Heart right ventricle (tissue), 16 donors: ENCODE measurements at regions not wholly inside any gene's neighbourhood (a gene's known extent, or its start where the extent isn't known, plus 50 kb on each side); places are given as distances from the start of the nearest gene placed in this dataset.

Experiments
- ATAC-seq, 8 donors: fragments of 200-7000 bp; cut with Tn5 transposase; one replicate each; pipeline ENCODE4 v1.9.1; 2020; ENCODE audit warnings: mild to moderate bottlenecking in 8 of 8, moderate library complexity in 8 of 8, moderate number of reproducible peaks in 1 of 8
- DNase-seq, 2 donors: peaks; one replicate each; pipeline ENCODE4 v3.0.0-alpha.2; 2020
- H3K27ac ChIP-seq, 10 donors: fragments of 200-600 bp; sonication (generic) in 2 of 10; one replicate each; pipeline versions ENCODE4 v1.5.0 to v1.8.0; 2020 to 2022; ENCODE audit warnings: mild to moderate bottlenecking in 3 of 10
- H3K27me3 ChIP-seq, 7 donors: fragments of 200-600 bp; one replicate each; pipeline ENCODE4 v1.8.0; 2021 to 2022; ENCODE audit warnings: mild to moderate bottlenecking in 2 of 7
- H3K36me3 ChIP-seq, 9 donors: fragments of 200-600 bp; sonication (generic) in 1 of 9; one replicate each; pipeline versions ENCODE4 v1.5.0 to v1.8.0; 2020 to 2022; ENCODE audit warnings: mild to moderate bottlenecking in 2 of 9
- H3K4me1 ChIP-seq, 9 donors: fragments of 200-600 bp; sonication (generic) in 1 of 9; one replicate each; pipeline versions ENCODE4 v1.5.0 to v1.8.0; 2020 to 2022; ENCODE audit warnings: mild to moderate bottlenecking in 4 of 9
- H3K4me3 ChIP-seq, 10 donors: fragments of 200-600 bp; sonication (generic) in 2 of 10; one replicate each; pipeline versions ENCODE4 v1.5.0 to v1.8.0; 2020 to 2022; ENCODE audit warnings: mild to moderate bottlenecking in 7 of 10, moderate library complexity in 2 of 10
- H3K9me3 ChIP-seq, 11 donors: fragments of 200-600 bp in 10 of 11; sonication (generic) in 2 of 11; one replicate each; pipeline versions ENCODE4 v1.5.0 to v1.8.0; 2013 to 2022; ENCODE audit warnings: mild to moderate bottlenecking in 2 of 11, control low read depth in 1 of 11, moderate library complexity in 1 of 11
- WGBS, 2 donors: extraction: QIAGEN DNeasy Blood & Tissue Kit; methylation state at CpG; one replicate each; pipeline ENCODE4 v1.1.7; 2013; ENCODE audit warnings: inconsistent platforms in 1 of 2; 5-methylcytosine and 5-hydroxymethylcytosine counted together
- intact Hi-C, 10 donors: fragments of 100-400 bp; cut with DNase I; formaldehyde crosslinking; loops; one replicate each; pipeline versions ENCODE4 v1.11.1 to v1.14.2; 2022
- TF ChIP-seq, protein P1 (sequence below), 9 donors: fragments of 200-600 bp; sonication (generic) in 2 of 9; IDR thresholded peaks; one replicate each; pipeline versions ENCODE4 v1.5.0 to v1.8.0; 2021 to 2022; ENCODE audit warnings: antibody characterized with exemption in 9 of 9, mild to moderate bottlenecking in 5 of 9, moderate library complexity in 1 of 9
- donor health status: Arrhythmogenic right ventricular cardiomyopathy.
- donor health status: ischemic (EF 13 %, LVEDD 7.1; RV severe dilation, severe dysfunction).
- donor health status: healthy with polysubstance abuse.
- donor health status: DM: no; HTN: yes; CAD: no.
- donor health status: DM: no; HTN: no; CAD: no.
- donor health status: ischemic (EF 25% LVEDD 6.9; RV normal size, moderate dysfunction).
- donor health status: ischemic (EF 25% LVEDD 5.7; RV mildly dilated, moderate dysfunction).
- donor health status: healthy.
- donor health status: DM: yes; HTN: yes; CAD: no.
- donor health status: Ischemic cardiomyopathy.
- donor health status: ischemic (EF 35%, LVEDD 5.7; RV mildly dilated, moderate dysfunction).
- donor health status: nonischemic (EF 11% LVEDD 7.7; RV severe dilation, severe dysfunction).
- donor health status: DM: yes; HTN: yes; CAD: no.
- donor health status: PGD.
- donor health status: ischemic (EF 29% LVEDD 5.4; RV normal size, mild dysfunction).
- donor health status: nonischemic (EF 23%, LVEDD 6.1; RV moderate dilation, normal function).

DNA sequence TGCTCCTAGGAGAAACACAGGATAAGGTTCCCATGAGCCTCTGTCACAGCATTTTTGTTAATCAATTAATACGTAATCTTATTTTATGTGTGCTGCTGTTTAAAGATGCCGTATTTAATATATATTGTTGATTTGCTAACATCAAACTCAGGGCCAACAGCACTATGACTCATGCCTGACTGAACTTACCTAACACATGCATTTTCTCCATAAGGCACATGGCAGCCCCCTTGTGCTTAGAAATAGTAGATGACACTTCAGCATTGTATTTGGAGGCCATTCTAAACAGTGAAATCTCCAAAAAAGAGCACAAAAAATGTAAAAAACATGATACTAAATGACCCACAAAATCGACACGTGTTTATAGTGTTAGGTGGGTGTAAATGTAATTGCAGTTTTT lies 314.8 kb downstream of the MYCN start:
- Histone ChIP-seq H3K9me3 (no peaks in the 10 kb centered on the region), H3K4me3 (no peak overlapping the region), H3K4me1 (no peaks in the 10 kb centered on the region), H3K27ac (no peak overlapping the region), H3K27me3 (peaks cover 0 to 14% (median 7%) of the 10 kb centered on the region in 7 donors), H3K36me3 (no peaks in the 10 kb centered on the region)
- TF ChIP-seq, protein P1, sequence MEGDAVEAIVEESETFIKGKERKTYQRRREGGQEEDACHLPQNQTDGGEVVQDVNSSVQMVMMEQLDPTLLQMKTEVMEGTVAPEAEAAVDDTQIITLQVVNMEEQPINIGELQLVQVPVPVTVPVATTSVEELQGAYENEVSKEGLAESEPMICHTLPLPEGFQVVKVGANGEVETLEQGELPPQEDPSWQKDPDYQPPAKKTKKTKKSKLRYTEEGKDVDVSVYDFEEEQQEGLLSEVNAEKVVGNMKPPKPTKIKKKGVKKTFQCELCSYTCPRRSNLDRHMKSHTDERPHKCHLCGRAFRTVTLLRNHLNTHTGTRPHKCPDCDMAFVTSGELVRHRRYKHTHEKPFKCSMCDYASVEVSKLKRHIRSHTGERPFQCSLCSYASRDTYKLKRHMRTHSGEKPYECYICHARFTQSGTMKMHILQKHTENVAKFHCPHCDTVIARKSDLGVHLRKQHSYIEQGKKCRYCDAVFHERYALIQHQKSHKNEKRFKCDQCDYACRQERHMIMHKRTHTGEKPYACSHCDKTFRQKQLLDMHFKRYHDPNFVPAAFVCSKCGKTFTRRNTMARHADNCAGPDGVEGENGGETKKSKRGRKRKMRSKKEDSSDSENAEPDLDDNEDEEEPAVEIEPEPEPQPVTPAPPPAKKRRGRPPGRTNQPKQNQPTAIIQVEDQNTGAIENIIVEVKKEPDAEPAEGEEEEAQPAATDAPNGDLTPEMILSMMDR (IDR thresholded peaks at IDR 0.05) = no peak
- 95 to 98% methylated on average over 4 of the region's 4 CpGs for WGBS, 2 donors
- no peak for DNase-seq
- ATAC-seq = no peak
- intact Hi-C loops = no loop called here

DNA sequence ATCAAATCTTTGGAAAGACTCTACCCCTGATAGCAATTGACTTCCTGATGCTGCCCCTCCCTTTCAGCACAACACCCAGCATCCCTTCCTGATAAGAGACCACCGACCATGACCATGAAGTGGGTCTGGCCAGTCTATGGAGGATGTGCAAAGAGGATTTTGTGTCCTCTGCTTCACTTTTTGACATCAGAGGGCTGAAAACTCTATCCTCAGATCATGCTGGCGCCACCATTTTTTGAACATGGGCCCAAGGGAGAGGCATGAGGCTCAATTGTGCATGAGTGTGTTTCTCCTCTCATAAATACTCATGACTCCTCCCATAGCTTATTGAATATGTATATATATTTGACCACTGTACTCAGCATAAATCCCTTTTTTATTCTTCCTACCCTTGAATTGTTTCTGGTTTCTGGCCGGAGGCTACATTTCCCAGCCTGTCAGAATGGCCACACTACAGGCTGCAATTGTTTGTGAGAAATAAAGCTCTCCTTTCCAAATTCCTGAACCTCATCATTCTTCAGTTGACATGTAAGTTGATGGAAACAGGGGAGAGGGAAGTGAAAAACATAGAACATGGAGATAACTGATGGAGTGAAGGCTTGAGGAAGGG lies 314.1 kb downstream of the MYCN start:
- ATAC-seq = no peak
- intact Hi-C loops = no loop called here
- no peak for DNase-seq
- no peak overlapping the region for H3K4me3 ChIP-seq
- no peaks in the 10 kb centered on the region for H3K9me3 ChIP-seq
- H3K36me3 ChIP-seq = no peaks in the 10 kb centered on the region
- H3K27me3 ChIP-seq = peaks cover 0 to 17% (median 13%) of the 10 kb centered on the region in 7 donors
- no peaks in the 10 kb centered on the region for H3K4me1 ChIP-seq
- TF ChIP-seq, protein P1 (IDR thresholded peaks at IDR 0.05) = no peak
- H3K27ac ChIP-seq = no peak overlapping the region
- 85 to 87% methylated on average over 3 of the region's 3 CpGs for WGBS, 2 donors

DNA sequence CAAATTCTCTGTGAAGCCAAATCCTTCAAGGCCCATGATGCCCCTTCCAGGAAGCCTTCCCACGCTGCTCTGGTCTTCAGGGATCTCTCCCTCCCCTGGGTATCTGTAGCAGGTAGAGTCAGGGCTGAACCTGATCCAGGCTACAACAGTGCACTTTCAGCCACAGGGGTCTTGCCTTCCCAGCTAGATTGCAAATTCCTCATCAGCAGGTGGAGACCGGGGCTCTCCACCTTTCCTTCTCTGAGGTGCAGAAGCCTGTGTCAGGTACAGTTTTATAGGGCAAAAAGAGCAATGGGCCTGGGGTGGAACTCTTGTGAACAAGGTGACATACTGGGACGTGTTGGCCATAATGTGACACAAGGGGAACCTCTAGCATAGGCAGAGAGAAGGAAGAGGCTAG lies 312.9 kb downstream of the MYCN start:
- TF ChIP-seq, protein P1 (IDR thresholded peaks at IDR 0.05) = no peak
- no peak for DNase-seq

DNA sequence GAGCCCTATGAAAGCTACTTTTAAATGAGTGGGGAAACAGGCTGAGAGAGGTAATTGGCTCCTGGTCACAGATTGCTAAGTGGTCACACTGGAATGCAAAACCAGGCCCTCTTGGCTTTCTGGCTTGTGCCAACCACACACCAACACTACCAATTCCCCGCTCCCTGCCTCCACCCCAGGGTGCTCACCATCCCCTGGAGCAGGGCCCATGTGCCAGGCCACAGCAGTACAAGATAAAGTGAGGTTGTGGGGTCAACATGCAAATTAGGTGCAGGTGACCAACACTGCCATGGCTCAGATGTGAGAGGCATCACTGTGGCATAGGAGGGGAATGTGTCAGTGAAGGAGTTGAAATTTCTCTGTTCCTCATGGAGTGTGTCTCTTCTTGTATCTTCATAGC lies 312.5 kb downstream of the MYCN start:
- intact Hi-C loops = no loop called here
- 94% methylated on average over 1 of the region's 1 CpG for WGBS, 2 donors
- TF ChIP-seq, protein P1 (IDR thresholded peaks at IDR 0.05) = no peak

More for the DNA sequence above, 312.9 kb downstream of the MYCN start:
- Histone ChIP-seq H3K4me1 (no peaks in the 10 kb centered on the region), H3K4me3 (no peak overlapping the region), H3K27ac (no peak overlapping the region), H3K36me3 (no peaks in the 10 kb centered on the region), H3K9me3 (no peaks in the 10 kb centered on the region), H3K27me3 (peaks cover 0 to 21% (median 17%) of the 10 kb centered on the region in 7 donors)
- 87 to 89% methylated on average over 3 of the region's 3 CpGs for WGBS, 2 donors
- ATAC-seq = no peak
- intact Hi-C loops = no loop called here

More for the DNA sequence above, 312.5 kb downstream of the MYCN start:
- Histone ChIP-seq H3K27me3 (peaks cover 0 to 21% (median 17%) of the 10 kb centered on the region in 7 donors), H3K27ac (no peak overlapping the region), H3K4me3 (no peak overlapping the region), H3K4me1 (no peaks in the 10 kb centered on the region), H3K9me3 (no peaks in the 10 kb centered on the region), H3K36me3 (no peaks in the 10 kb centered on the region)
- DNase-seq (no peak), ATAC-seq (no peak)
